Tibial nerve (tissue), 3 donors: ENCODE measurements at regions not wholly inside any gene's neighbourhood (a gene's known extent, or its start where the extent isn't known, plus 50 kb on each side); places are given as distances from the start of the nearest gene placed in this dataset.

Experiments used
- CTCF ChIP-seq, 5 experiments: fragments of 200-600 bp in 3 of 5; fragments of 450-650 bp in 2 of 5; sonication (generic) in 3 of 5; IDR thresholded peaks; one replicate each; pipeline ENCODE4 v1.5.1; 2016 to 2019; ENCODE audit warnings: antibody characterized with exemption in 5 of 5, mild to moderate bottlenecking in 3 of 5, moderate library complexity in 2 of 5
- POLR2A ChIP-seq, 2 donors: fragments of 450-650 bp; IDR thresholded peaks; one replicate each; pipeline ENCODE4 v1.6.1; 2017; ENCODE audit warnings: antibody characterized with exemption in 2 of 2, mild to moderate bottlenecking in 2 of 2, moderate library complexity in 2 of 2

- TF ChIP-seq CTCF (IDR thresholded peaks at IDR 0.05) (no peak), POLR2A (IDR thresholded peaks at IDR 0.05) (no peak)
Observed at GRCh38 chr18:75779910-75780309, 352.4 kb upstream of the SMIM21 start.
